HCT116 (cell line): ENCODE measurements at regions not wholly inside any gene's neighbourhood (a gene's known extent, or its start where the extent isn't known, plus 50 kb on each side); places are given as distances from the start of the nearest gene placed in this dataset.

Experiments used
- ATF3 ChIP-seq: IDR thresholded peaks from 2 replicates; pipeline ENCODE4 v1.6.1; 2012
- CBX3 ChIP-seq: IDR thresholded peaks from 2 replicates; pipeline ENCODE4 v1.6.1; 2012; ENCODE audit warnings: low read depth
- CTCF ChIP-seq, 3 experiments: fragments of 200-600 bp in 1 of 3; sonication (generic) in 1 of 3; IDR thresholded peaks in 2 of 3; conservative IDR thresholded peaks in 1 of 3; 2 replicates each; pipeline ENCODE4 v1.5.1; 2012 to 2017; ENCODE audit warnings: low read depth in 2 of 3, low read length in 2 of 3, antibody characterized with exemption in 1 of 3, borderline replicate concordance in 1 of 3, control low read depth in 1 of 3, mild to moderate bottlenecking in 1 of 3, mixed read lengths in 1 of 3, mixed run types in 1 of 3, moderate library complexity in 1 of 3; ENCODE audit not compliant: insufficient read depth in 1 of 3
- EZH2 ChIP-seq: fragments of 200-600 bp; sonication (generic); IDR thresholded peaks from 2 replicates; pipeline ENCODE4 v1.6.1; 2017; ENCODE audit warnings: antibody characterized with exemption, mixed run types
- FOSL1 ChIP-seq: IDR thresholded peaks from 2 replicates; pipeline ENCODE4 v1.6.1; 2012; ENCODE audit warnings: low read depth
- POLR2A ChIP-seq: IDR thresholded peaks from 2 replicates; pipeline ENCODE4 v1.7.0; 2011; ENCODE audit warnings: borderline replicate concordance; ENCODE audit not compliant: insufficient read depth, insufficient read length; ENCODE audit errors: extremely low read depth
- POLR2AphosphoS5 ChIP-seq: IDR thresholded peaks from 2 replicates; pipeline ENCODE4 v1.6.1; 2011; ENCODE audit warnings: mild to moderate bottlenecking, low read depth, low read length, moderate library complexity
- SIN3A ChIP-seq: IDR thresholded peaks from 2 replicates; pipeline ENCODE4 v1.6.1; 2012; ENCODE audit warnings: low read depth
- TCF7L2 ChIP-seq: IDR thresholded peaks from 2 replicates; pipeline ENCODE4 v1.7.0; 2011; ENCODE audit warnings: borderline replicate concordance, inconsistent platforms; ENCODE audit not compliant: insufficient read depth, insufficient read length; ENCODE audit errors: extremely low read depth
- TF ChIP-seq, protein P1 (sequence below): IDR thresholded peaks from 2 replicates; pipeline ENCODE4 v1.6.1; 2012; ENCODE audit warnings: low read depth
- TF ChIP-seq, protein P2 (sequence below): IDR thresholded peaks from 2 replicates; pipeline ENCODE4 v1.6.1; 2012
- TF ChIP-seq, protein P3 (sequence below): IDR thresholded peaks from 2 replicates; pipeline ENCODE4 v1.6.1; 2011; ENCODE audit warnings: mild to moderate bottlenecking, low read length, moderate library complexity; ENCODE audit not compliant: insufficient replicate concordance; ENCODE audit errors: extremely low read depth

DNA sequence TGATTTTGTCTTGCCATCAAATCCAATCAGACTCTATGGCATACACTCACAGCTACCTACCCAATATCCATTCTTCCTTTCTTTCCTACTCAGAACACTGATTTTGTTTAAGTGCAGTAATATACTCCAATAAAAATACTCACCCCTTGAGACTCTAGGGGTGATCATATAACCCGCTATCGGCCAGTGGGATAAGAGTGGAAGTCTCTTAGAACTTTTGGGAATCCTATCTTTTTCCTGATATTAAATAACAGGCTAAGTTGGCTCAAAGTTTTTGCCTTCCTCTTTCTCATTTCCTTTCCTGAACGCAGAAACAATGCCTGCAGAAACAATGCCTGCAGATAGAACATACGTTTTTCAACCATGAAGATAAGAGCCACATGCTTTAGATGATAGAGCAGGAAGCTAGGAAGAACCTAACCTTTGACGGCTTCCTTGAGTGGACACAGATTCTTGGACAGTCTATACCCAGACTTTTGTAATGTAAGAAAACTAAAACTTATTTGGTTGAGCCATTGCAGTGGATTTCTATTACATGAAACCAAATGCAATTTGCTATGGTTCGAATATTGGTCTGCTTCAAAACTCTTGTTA is 373.8 kb downstream of the STIM2 start:
- TF ChIP-seq, protein P1, sequence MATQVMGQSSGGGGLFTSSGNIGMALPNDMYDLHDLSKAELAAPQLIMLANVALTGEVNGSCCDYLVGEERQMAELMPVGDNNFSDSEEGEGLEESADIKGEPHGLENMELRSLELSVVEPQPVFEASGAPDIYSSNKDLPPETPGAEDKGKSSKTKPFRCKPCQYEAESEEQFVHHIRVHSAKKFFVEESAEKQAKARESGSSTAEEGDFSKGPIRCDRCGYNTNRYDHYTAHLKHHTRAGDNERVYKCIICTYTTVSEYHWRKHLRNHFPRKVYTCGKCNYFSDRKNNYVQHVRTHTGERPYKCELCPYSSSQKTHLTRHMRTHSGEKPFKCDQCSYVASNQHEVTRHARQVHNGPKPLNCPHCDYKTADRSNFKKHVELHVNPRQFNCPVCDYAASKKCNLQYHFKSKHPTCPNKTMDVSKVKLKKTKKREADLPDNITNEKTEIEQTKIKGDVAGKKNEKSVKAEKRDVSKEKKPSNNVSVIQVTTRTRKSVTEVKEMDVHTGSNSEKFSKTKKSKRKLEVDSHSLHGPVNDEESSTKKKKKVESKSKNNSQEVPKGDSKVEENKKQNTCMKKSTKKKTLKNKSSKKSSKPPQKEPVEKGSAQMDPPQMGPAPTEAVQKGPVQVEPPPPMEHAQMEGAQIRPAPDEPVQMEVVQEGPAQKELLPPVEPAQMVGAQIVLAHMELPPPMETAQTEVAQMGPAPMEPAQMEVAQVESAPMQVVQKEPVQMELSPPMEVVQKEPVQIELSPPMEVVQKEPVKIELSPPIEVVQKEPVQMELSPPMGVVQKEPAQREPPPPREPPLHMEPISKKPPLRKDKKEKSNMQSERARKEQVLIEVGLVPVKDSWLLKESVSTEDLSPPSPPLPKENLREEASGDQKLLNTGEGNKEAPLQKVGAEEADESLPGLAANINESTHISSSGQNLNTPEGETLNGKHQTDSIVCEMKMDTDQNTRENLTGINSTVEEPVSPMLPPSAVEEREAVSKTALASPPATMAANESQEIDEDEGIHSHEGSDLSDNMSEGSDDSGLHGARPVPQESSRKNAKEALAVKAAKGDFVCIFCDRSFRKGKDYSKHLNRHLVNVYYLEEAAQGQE, result no peak
- TF ChIP-seq POLR2A (no peak), POLR2AphosphoS5 (no peak), TCF7L2 (no peak), SIN3A (no peak), ATF3 (no peak), CTCF (IDR thresholded peaks at IDR 0.05 in 2 of 3, conservative IDR thresholded peaks at IDR 0.05 in 1 of 3; ENCODE audit: borderline replicate concordance in 1 of 3, insufficient read depth in 1 of 3, low read depth in 2 of 3, low read length in 2 of 3) (no peak), FOSL1 (no peak), CBX3 (no peak), EZH2 (no peak)
- TF ChIP-seq, protein P2, sequence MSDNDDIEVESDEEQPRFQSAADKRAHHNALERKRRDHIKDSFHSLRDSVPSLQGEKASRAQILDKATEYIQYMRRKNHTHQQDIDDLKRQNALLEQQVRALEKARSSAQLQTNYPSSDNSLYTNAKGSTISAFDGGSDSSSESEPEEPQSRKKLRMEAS, result no peak
- TF ChIP-seq, protein P3, sequence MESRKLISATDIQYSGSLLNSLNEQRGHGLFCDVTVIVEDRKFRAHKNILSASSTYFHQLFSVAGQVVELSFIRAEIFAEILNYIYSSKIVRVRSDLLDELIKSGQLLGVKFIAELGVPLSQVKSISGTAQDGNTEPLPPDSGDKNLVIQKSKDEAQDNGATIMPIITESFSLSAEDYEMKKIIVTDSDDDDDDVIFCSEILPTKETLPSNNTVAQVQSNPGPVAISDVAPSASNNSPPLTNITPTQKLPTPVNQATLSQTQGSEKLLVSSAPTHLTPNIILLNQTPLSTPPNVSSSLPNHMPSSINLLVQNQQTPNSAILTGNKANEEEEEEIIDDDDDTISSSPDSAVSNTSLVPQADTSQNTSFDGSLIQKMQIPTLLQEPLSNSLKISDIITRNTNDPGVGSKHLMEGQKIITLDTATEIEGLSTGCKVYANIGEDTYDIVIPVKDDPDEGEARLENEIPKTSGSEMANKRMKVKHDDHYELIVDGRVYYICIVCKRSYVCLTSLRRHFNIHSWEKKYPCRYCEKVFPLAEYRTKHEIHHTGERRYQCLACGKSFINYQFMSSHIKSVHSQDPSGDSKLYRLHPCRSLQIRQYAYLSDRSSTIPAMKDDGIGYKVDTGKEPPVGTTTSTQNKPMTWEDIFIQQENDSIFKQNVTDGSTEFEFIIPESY, result no peak
